GM12878 (cell line): ENCODE measurements at regions not wholly inside any gene's neighbourhood (a gene's known extent, or its start where the extent isn't known, plus 50 kb on each side); places are given as distances from the start of the nearest gene placed in this dataset.

Experiments
- ATAC-seq: fragments of 200-7000 bp; cut with Tn5 transposase; 3 replicates; pipeline ENCODE4 v1.9.1; 2020; ENCODE audit warnings: mild to moderate bottlenecking, moderate library complexity
- BruUV-seq: library from RNA; stranded (reverse); fragments of 400-500 nt; replicated peaks from 2 replicates; lab custom pipeline; 2021; lab: Mats Ljungman, UMichigan
- CTCF ChIA-PET: fragments of 300-600 bp; sonication (Branson Sonifier 250); formaldehyde crosslinking; extraction: SDS; loops from one replicate; lab custom pipeline; 2021; ENCODE audit warnings: inconsistent platforms; lab: Yijun Ruan, JAX
- POLR2A ChIA-PET: fragments of 350-600 bp; formaldehyde crosslinking; extraction: SDS; loops from one replicate; lab custom pipeline; 2021; ENCODE audit warnings: inconsistent platforms; lab: Charles Lee
- RAD21 ChIA-PET: fragments of 300-600 bp; sonication (Branson Sonifier 250); formaldehyde crosslinking; loops from one replicate; lab custom pipeline; 2023; ENCODE audit warnings: antibody characterized with exemption; ENCODE audit not compliant: unreplicated experiment; lab: Charles Lee
- SMC1A ChIA-PET: fragments of 300-600 bp; sonication (Branson Sonifier 250); formaldehyde crosslinking; loops from one replicate; lab custom pipeline; 2023; ENCODE audit not compliant: unreplicated experiment, uncharacterized antibody; lab: Charles Lee
- DNase-seq: peaks from one replicate; pipeline ENCODE4 v3.0.0-alpha.2; 2011; ENCODE audit warnings: low read depth, low spot score
- FAIRE-seq: peaks from 3 replicates; lab custom pipeline; 2011; peaks lifted over from hg19 to GRCh38; lab: Jason Lieb, UNC
- H2AFZ ChIP-seq: 2 replicates; pipeline ENCODE4 v1.6.0; 2011; ENCODE audit warnings: low read depth, low read length, control low read depth; ENCODE audit not compliant: control insufficient read depth
- H3K27ac ChIP-seq: 2 replicates; pipeline ENCODE4 v1.5.1; 2011; ENCODE audit warnings: control low read depth; ENCODE audit not compliant: control insufficient read depth, insufficient read depth
- H3K27me3 ChIP-seq, 2 experiments: replicated peaks in 1 of 2; 2 replicates each; pipeline versions ENCODE4 v1.6.0 to v1.6.1; 2011; ENCODE audit warnings: low read length in 1 of 2; ENCODE audit not compliant: control insufficient read depth in 2 of 2, insufficient read depth in 2 of 2
- H3K36me3 ChIP-seq, 2 experiments: 2 replicates each; pipeline ENCODE4 v1.5.1; 2011; ENCODE audit warnings: low read length in 1 of 2; ENCODE audit not compliant: control insufficient read depth in 2 of 2, insufficient read depth in 2 of 2
- H3K4me1 ChIP-seq: 2 replicates; pipeline ENCODE4 v1.6.1; 2011; ENCODE audit warnings: mild to moderate bottlenecking, low read length, moderate library complexity, mixed read lengths; ENCODE audit not compliant: control insufficient read depth, insufficient read depth
- H3K4me2 ChIP-seq: 2 replicates; pipeline ENCODE4 v1.6.0; 2011; ENCODE audit warnings: control low read depth; ENCODE audit not compliant: control insufficient read depth, insufficient read depth
- H3K4me3 ChIP-seq: fragments of 200-600 bp; sonication (generic); 2 replicates; pipeline ENCODE4 v1.5.1; 2016
- H3K79me2 ChIP-seq: 2 replicates; pipeline ENCODE4 v1.6.0; 2011; ENCODE audit warnings: low read length; ENCODE audit not compliant: control insufficient read depth, insufficient read depth
- H3K9ac ChIP-seq: 2 replicates; pipeline ENCODE4 v1.8.0; 2011; ENCODE audit warnings: low read length, control low read depth, mixed read lengths; ENCODE audit not compliant: control insufficient read depth, insufficient read depth
- H3K9me3 ChIP-seq: replicated peaks from 3 replicates; pipeline ENCODE4 v1.5.1; 2011; ENCODE audit warnings: mild to moderate bottlenecking, low read length; ENCODE audit not compliant: control insufficient read depth, insufficient read depth
- H4K20me1 ChIP-seq: 2 replicates; pipeline ENCODE4 v1.6.0; 2011; ENCODE audit not compliant: control insufficient read depth, insufficient read depth
- E4F1 ChIP-seq: fragments of 450-650 bp; IDR thresholded peaks from 2 replicates; pipeline ENCODE4 v1.6.1; 2018; ENCODE audit warnings: borderline replicate concordance, mild to moderate bottlenecking; ENCODE audit not compliant: partially characterized antibody
- HCFC1 ChIP-seq: fragments of 150-350 bp; IDR thresholded peaks from 2 replicates; pipeline ENCODE4 v1.6.1; 2014; ENCODE audit warnings: low read length
- IKZF1 ChIP-seq: fragments of 450-650 bp; conservative IDR thresholded peaks from 2 replicates; pipeline ENCODE4 v1.6.1; 2017; ENCODE audit warnings: antibody characterized with exemption, mild to moderate bottlenecking
- JUND ChIP-seq: IDR thresholded peaks from 2 replicates; pipeline ENCODE4 v1.6.1; 2012; ENCODE audit warnings: low read depth, mild to moderate bottlenecking, low read length, improper control_type of control experiment, moderate library complexity
- PBX3 ChIP-seq: IDR thresholded peaks from 2 replicates; pipeline ENCODE4 v1.6.1; 2011; ENCODE audit warnings: mild to moderate bottlenecking, low read depth, low read length, moderate library complexity; ENCODE audit not compliant: insufficient replicate concordance
- POU2F2 ChIP-seq: IDR thresholded peaks from 3 replicates; pipeline ENCODE4 v1.6.1; 2011; ENCODE audit warnings: low read depth, mild to moderate bottlenecking, low read length, borderline replicate concordance
- ZBTB40 ChIP-seq: fragments of 450-650 bp; IDR thresholded peaks from 2 replicates; pipeline ENCODE4 v1.6.1; 2016; ENCODE audit warnings: mild to moderate bottlenecking, moderate library complexity, borderline replicate concordance
- in situ Hi-C: fragments of 300-500 bp; cut with MboI; formaldehyde crosslinking; loops from 9 replicates; pipeline ENCODE4 v1.14.3; 2018; ENCODE audit warnings: mixed read lengths
- intact Hi-C: fragments of 100-400 bp; cut with micrococcal nuclease; formaldehyde crosslinking; loops from one replicate; pipeline ENCODE4 v1.14.2; 2022; ENCODE audit not compliant: unreplicated experiment
- TF ChIP-seq, protein P1 (sequence below): fragments of 450-650 bp; formaldehyde crosslinking; IDR thresholded peaks from 2 replicates; pipeline ENCODE4 v1.4.0; 2020; ENCODE audit warnings: mild to moderate bottlenecking, moderate library complexity

DNA sequence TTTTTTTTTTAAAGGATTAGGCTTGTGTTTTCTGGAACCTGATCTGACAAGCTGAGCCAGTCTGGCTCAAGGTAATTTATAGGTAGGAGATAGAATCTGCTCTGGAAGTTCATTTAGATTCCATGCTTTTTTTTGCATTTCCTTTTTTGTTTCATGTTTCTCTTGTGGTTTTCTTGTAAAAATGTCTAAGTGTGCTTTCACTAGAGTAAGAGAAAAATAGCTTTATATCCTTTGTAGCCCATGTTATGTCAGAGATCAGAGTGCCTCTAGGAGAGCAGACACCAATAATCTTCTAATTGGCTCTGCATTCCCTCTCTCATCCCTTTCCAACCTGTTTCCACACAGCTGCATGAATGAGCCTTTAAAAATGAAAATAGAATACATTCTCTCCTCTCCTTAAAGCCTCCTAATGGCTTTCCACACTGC lies 389.8 kb upstream of the KCNMB2 start:
- POLR2A ChIA-PET: interaction anchor here (0.6 kb wide), 1 partner anchor 569 kb away, joined by 3 read pairs; no protein-coding TSS in a partner anchor
- no peak for FAIRE-seq
- BruUV-seq: no TSS peak
- no peak for TF ChIP-seq IKZF1
- TF ChIP-seq JUND: no peak
- TF ChIP-seq PBX3: no peak
- TF ChIP-seq, protein P1, sequence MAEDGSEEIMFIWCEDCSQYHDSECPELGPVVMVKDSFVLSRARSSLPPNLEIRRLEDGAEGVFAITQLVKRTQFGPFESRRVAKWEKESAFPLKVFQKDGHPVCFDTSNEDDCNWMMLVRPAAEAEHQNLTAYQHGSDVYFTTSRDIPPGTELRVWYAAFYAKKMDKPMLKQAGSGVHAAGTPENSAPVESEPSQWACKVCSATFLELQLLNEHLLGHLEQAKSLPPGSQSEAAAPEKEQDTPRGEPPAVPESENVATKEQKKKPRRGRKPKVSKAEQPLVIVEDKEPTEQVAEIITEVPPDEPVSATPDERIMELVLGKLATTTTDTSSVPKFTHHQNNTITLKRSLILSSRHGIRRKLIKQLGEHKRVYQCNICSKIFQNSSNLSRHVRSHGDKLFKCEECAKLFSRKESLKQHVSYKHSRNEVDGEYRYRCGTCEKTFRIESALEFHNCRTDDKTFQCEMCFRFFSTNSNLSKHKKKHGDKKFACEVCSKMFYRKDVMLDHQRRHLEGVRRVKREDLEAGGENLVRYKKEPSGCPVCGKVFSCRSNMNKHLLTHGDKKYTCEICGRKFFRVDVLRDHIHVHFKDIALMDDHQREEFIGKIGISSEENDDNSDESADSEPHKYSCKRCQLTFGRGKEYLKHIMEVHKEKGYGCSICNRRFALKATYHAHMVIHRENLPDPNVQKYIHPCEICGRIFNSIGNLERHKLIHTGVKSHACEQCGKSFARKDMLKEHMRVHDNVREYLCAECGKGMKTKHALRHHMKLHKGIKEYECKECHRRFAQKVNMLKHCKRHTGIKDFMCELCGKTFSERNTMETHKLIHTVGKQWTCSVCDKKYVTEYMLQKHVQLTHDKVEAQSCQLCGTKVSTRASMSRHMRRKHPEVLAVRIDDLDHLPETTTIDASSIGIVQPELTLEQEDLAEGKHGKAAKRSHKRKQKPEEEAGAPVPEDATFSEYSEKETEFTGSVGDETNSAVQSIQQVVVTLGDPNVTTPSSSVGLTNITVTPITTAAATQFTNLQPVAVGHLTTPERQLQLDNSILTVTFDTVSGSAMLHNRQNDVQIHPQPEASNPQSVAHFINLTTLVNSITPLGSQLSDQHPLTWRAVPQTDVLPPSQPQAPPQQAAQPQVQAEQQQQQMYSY (CRISPR knock-in tag): no peak
- no peak for TF ChIP-seq POU2F2
- no peak for TF ChIP-seq HCFC1
- no peak for TF ChIP-seq ZBTB40
- TF ChIP-seq E4F1: no peak

More for the DNA sequence above, 389.8 kb upstream of the KCNMB2 start:
- H3K4me2 ChIP-seq: no peak overlapping the region
- H3K4me3 ChIP-seq: no peak overlapping the region
- no peaks in the 10 kb centered on the region; a peak in 1 of 4 replicates for H3K27me3 ChIP-seq
- DNase-seq (no peak), ATAC-seq (no peak)
- H4K20me1 ChIP-seq: no peaks in the 10 kb centered on the region
- H3K36me3 ChIP-seq: no peaks in the 10 kb centered on the region
- no peaks in the 10 kb centered on the region for H3K4me1 ChIP-seq
- H3K9ac ChIP-seq: no peak overlapping the region
- CTCF ChIA-PET: no interaction called here
- RAD21 ChIA-PET: no interaction called here
- SMC1A ChIA-PET: no interaction called here
- no peaks in the 10 kb centered on the region for H3K79me2 ChIP-seq
- H2AFZ ChIP-seq: no peak overlapping the region
- no peak overlapping the region for H3K27ac ChIP-seq
- intact Hi-C loops (no loop called here), in situ Hi-C loops (no loop called here)
- H3K9me3 ChIP-seq: no peaks in the 10 kb centered on the region
